Sigmoid colon (tissue), 4 donors: ENCODE measurements at regions not wholly inside any gene's neighbourhood (a gene's known extent, or its start where the extent isn't known, plus 50 kb on each side); places are given as distances from the start of the nearest gene placed in this dataset.

Experiments
- CTCF ChIP-seq, 4 experiments: fragments of 450-650 bp in 3 of 4; fragments of 200-600 bp in 1 of 4; IDR thresholded peaks; one replicate each; pipeline ENCODE4 v1.5.1; 2016 to 2019; ENCODE audit warnings: antibody characterized with exemption in 4 of 4, mild to moderate bottlenecking in 3 of 4, moderate library complexity in 2 of 4
- EP300 ChIP-seq, 4 donors: sonication (generic); formaldehyde crosslinking; IDR thresholded peaks; one replicate each; pipeline ENCODE4 v1.6.1; 2017; ENCODE audit warnings: antibody characterized with exemption in 4 of 4
- POLR2A ChIP-seq, 2 donors: fragments of 450-650 bp; IDR thresholded peaks; one replicate each; pipeline ENCODE4 v1.6.1; 2016; ENCODE audit warnings: antibody characterized with exemption in 2 of 2, mild to moderate bottlenecking in 2 of 2, moderate library complexity in 2 of 2
- POLR2AphosphoS5 ChIP-seq, 4 donors: sonication (generic); formaldehyde crosslinking; IDR thresholded peaks; one replicate each; pipeline ENCODE4 v1.6.1; 2017; ENCODE audit warnings: antibody characterized with exemption in 4 of 4

- TF ChIP-seq POLR2A (IDR thresholded peaks at IDR 0.05), result no peak
- TF ChIP-seq CTCF (IDR thresholded peaks at IDR 0.05), result no peak
- no peak for TF ChIP-seq EP300 (IDR thresholded peaks at IDR 0.05)
- TF ChIP-seq POLR2AphosphoS5 (IDR thresholded peaks at IDR 0.05), result no peak
These were observed 811.9 kb downstream of the TENT5A start for GRCh38 chr6:80940571-80940970.
